Fibroblast of lung (primary cell): ENCODE measurements at regions not wholly inside any gene's neighbourhood (a gene's known extent, or its start where the extent isn't known, plus 50 kb on each side); places are given as distances from the start of the nearest gene placed in this dataset.
"Not testable (repeated sequence)": the region's sequence is repeated elsewhere in the genome, so short reads cannot be mapped to it uniquely, and the experiment has no call there.

Source experiments
- DNase-seq, 2 donors: peaks; one replicate each; pipeline versions ENCODE4 v3.0.0 to v3.0.0-alpha.2; 2010; ENCODE audit warnings: low read depth in 2 of 2
- H2AFZ ChIP-seq: 2 replicates; pipeline ENCODE4 v1.5.1; 2012; ENCODE audit warnings: low read length, control low read depth, inconsistent platforms
- H3K27ac ChIP-seq: 2 replicates; pipeline ENCODE4 v1.5.1; 2011; ENCODE audit warnings: low read length, control low read depth; ENCODE audit not compliant: insufficient read depth
- H3K27me3 ChIP-seq: 2 replicates; pipeline ENCODE4 v1.5.1; 2011; ENCODE audit warnings: mild to moderate bottlenecking, low read length; ENCODE audit not compliant: control insufficient read depth, insufficient read depth
- H3K36me3 ChIP-seq: 2 replicates; pipeline ENCODE4 v1.5.1; 2011; ENCODE audit warnings: low read length; ENCODE audit not compliant: control insufficient read depth, insufficient read depth
- H3K4me1 ChIP-seq: 2 replicates; pipeline ENCODE4 v1.5.1; 2011; ENCODE audit warnings: low read length; ENCODE audit not compliant: control insufficient read depth, insufficient read depth; ENCODE audit errors: extremely low read depth
- H3K4me2 ChIP-seq: 2 replicates; pipeline ENCODE4 v1.5.1; 2011; ENCODE audit warnings: low read length, control low read depth; ENCODE audit not compliant: insufficient read depth; ENCODE audit errors: extremely low read depth
- H3K4me3 ChIP-seq, 4 experiments: fragments of 200-600 bp in 1 of 4; sonication (generic) in 1 of 4; replicated peaks in 1 of 4; 2 replicates each; pipeline ENCODE4 v1.5.1; 2011 to 2016; ENCODE audit warnings: low read length in 4 of 4, low read depth in 3 of 4, mild to moderate bottlenecking in 3 of 4, control low read depth in 2 of 4, inconsistent platforms in 1 of 4, mixed read lengths in 1 of 4; ENCODE audit not compliant: insufficient read depth in 1 of 4; ENCODE audit errors: control extremely low read depth in 1 of 4
- H3K79me2 ChIP-seq: 2 replicates; pipeline ENCODE4 v1.5.1; 2012; ENCODE audit warnings: mild to moderate bottlenecking, low read length, inconsistent platforms; ENCODE audit not compliant: control insufficient read depth, insufficient read depth
- H3K9ac ChIP-seq: 2 replicates; pipeline ENCODE4 v1.5.1; 2011; ENCODE audit warnings: mild to moderate bottlenecking, low read length, control low read depth; ENCODE audit not compliant: insufficient read depth
- H3K9me3 ChIP-seq: 2 replicates; pipeline ENCODE4 v1.5.1; 2012; ENCODE audit warnings: low read depth, low read length; ENCODE audit not compliant: control insufficient read depth, insufficient read depth
- H4K20me1 ChIP-seq: 2 replicates; pipeline ENCODE4 v1.5.1; 2011; ENCODE audit warnings: low read length; ENCODE audit not compliant: control insufficient read depth, insufficient read depth; ENCODE audit errors: extremely low read depth
- CTCF ChIP-seq, 2 donors: IDR thresholded peaks in 1 of 2; conservative IDR thresholded peaks in 1 of 2; 1 replicate in 1 of 2; 2 replicates in 1 of 2; pipeline ENCODE4 v1.5.1; 2011 to 2012; ENCODE audit warnings: low read length in 2 of 2, control low read depth in 1 of 2, inconsistent platforms in 1 of 2, low read depth in 1 of 2, mild to moderate bottlenecking in 1 of 2
- EZH2 ChIP-seq: IDR thresholded peaks from 2 replicates; pipeline ENCODE4 v1.5.1; 2012; ENCODE audit warnings: low read length, control low read depth, mild to moderate bottlenecking; ENCODE audit errors: missing control alignments

- no peak overlapping the region for H3K27ac ChIP-seq
- DNase-seq, result no peak
- no peak overlapping the region for H2AFZ ChIP-seq
- TF ChIP-seq EZH2 (no peak), CTCF (conservative IDR thresholded peaks at IDR 0.05 in 1 of 2, IDR thresholded peaks at IDR 0.05 in 1 of 2; ENCODE audit: low read depth in 1 of 2, low read length in 2 of 2) (no peak)
- no peaks in the 10 kb centered on the region for H3K27me3 ChIP-seq
- H3K4me2 ChIP-seq, result no peak overlapping the region
- no peaks in the 10 kb centered on the region for H3K9me3 ChIP-seq
- H3K9ac ChIP-seq, result no peak overlapping the region
- no peak overlapping the region for H3K4me3 ChIP-seq
- H3K79me2 ChIP-seq, result no peaks in the 10 kb centered on the region
- no peaks in the 10 kb centered on the region for H3K4me1 ChIP-seq
- H4K20me1 ChIP-seq, result no peaks in the 10 kb centered on the region
- no peaks in the 10 kb centered on the region for H3K36me3 ChIP-seq
These were observed 898.3 kb downstream of the REEP3 start for GRCh38 chr10:64419461-64419860.

GRCh38 chr10:64426745-64427144, 905.5 kb downstream of the REEP3 start:
- no peak overlapping the region for H3K27ac ChIP-seq
- no peaks in the 10 kb centered on the region for H3K36me3 ChIP-seq
- H3K4me3 ChIP-seq, result no peak overlapping the region
- H4K20me1 ChIP-seq, result no peaks in the 10 kb centered on the region
- no peak overlapping the region for H2AFZ ChIP-seq
- no peak overlapping the region for H3K4me2 ChIP-seq
- no peaks in the 10 kb centered on the region for H3K27me3 ChIP-seq
- no peaks in the 10 kb centered on the region for H3K4me1 ChIP-seq
- H3K9me3 ChIP-seq, result no peaks in the 10 kb centered on the region
- H3K79me2 ChIP-seq, result no peaks in the 10 kb centered on the region
- TF ChIP-seq EZH2 (no peak), CTCF (conservative IDR thresholded peaks at IDR 0.05 in 1 of 2, IDR thresholded peaks at IDR 0.05 in 1 of 2; ENCODE audit: low read depth in 1 of 2, low read length in 2 of 2) (no peak)
- no peak for DNase-seq
- no peak overlapping the region for H3K9ac ChIP-seq

GRCh38 chr10:64430690-64431323, 909.6 kb downstream of the REEP3 start:
- Histone ChIP-seq H3K9me3 (no peaks in the 10 kb centered on the region), H3K4me3 (no peak overlapping the region), H3K9ac (no peak overlapping the region), H3K4me1 (no peaks in the 10 kb centered on the region), H4K20me1 (no peaks in the 10 kb centered on the region), H3K27ac (no peak overlapping the region), H3K4me2 (no peak overlapping the region), H2AFZ (no peak overlapping the region), H3K79me2 (no peaks in the 10 kb centered on the region), H3K27me3 (no peaks in the 10 kb centered on the region), H3K36me3 (no peaks in the 10 kb centered on the region)
- peak in 1 of 2 donors; percentile 5 for DNase-seq
- peak in 1 of 2 donors; percentile 28 for TF ChIP-seq CTCF (conservative IDR thresholded peaks at IDR 0.05 in 1 of 2, IDR thresholded peaks at IDR 0.05 in 1 of 2; ENCODE audit: low read depth in 1 of 2, low read length in 2 of 2)
- TF ChIP-seq EZH2, result no peak

GRCh38 chr10:64441872-64442271, 920.7 kb downstream of the REEP3 start:
- H3K27me3 ChIP-seq, H3K27ac ChIP-seq, DNase-seq, H3K36me3 ChIP-seq, H2AFZ ChIP-seq, H3K4me1 ChIP-seq, H4K20me1 ChIP-seq, H3K4me2 ChIP-seq, H3K79me2 ChIP-seq, H3K4me3 ChIP-seq, H3K9me3 ChIP-seq, H3K9ac ChIP-seq: not testable (repeated sequence)
